GM12878 (cell line): ENCODE measurements at regions not wholly inside any gene's neighbourhood (a gene's known extent, or its start where the extent isn't known, plus 50 kb on each side); places are given as distances from the start of the nearest gene placed in this dataset.

Source experiments
- ATAC-seq: fragments of 200-7000 bp; cut with Tn5 transposase; 3 replicates; pipeline ENCODE4 v1.9.1; 2020; ENCODE audit warnings: mild to moderate bottlenecking, moderate library complexity
- BruUV-seq: library from RNA; stranded (reverse); fragments of 400-500 nt; replicated peaks from 2 replicates; lab custom pipeline; 2021; lab: Mats Ljungman, UMichigan
- CTCF ChIA-PET: fragments of 300-600 bp; sonication (Branson Sonifier 250); formaldehyde crosslinking; extraction: SDS; loops from one replicate; lab custom pipeline; 2021; ENCODE audit warnings: inconsistent platforms; lab: Yijun Ruan, JAX
- POLR2A ChIA-PET: fragments of 350-600 bp; formaldehyde crosslinking; extraction: SDS; loops from one replicate; lab custom pipeline; 2021; ENCODE audit warnings: inconsistent platforms; lab: Charles Lee
- RAD21 ChIA-PET: fragments of 300-600 bp; sonication (Branson Sonifier 250); formaldehyde crosslinking; loops from one replicate; lab custom pipeline; 2023; ENCODE audit warnings: antibody characterized with exemption; ENCODE audit not compliant: unreplicated experiment; lab: Charles Lee
- SMC1A ChIA-PET: fragments of 300-600 bp; sonication (Branson Sonifier 250); formaldehyde crosslinking; loops from one replicate; lab custom pipeline; 2023; ENCODE audit not compliant: unreplicated experiment, uncharacterized antibody; lab: Charles Lee
- DNase-seq: peaks from one replicate; pipeline ENCODE4 v3.0.0-alpha.2; 2011; ENCODE audit warnings: low read depth, low spot score
- FAIRE-seq: peaks from 3 replicates; lab custom pipeline; 2011; peaks lifted over from hg19 to GRCh38; lab: Jason Lieb, UNC
- H2AFZ ChIP-seq: 2 replicates; pipeline ENCODE4 v1.6.0; 2011; ENCODE audit warnings: low read depth, low read length, control low read depth; ENCODE audit not compliant: control insufficient read depth
- H3K27ac ChIP-seq: 2 replicates; pipeline ENCODE4 v1.5.1; 2011; ENCODE audit warnings: control low read depth; ENCODE audit not compliant: control insufficient read depth, insufficient read depth
- H3K27me3 ChIP-seq, 2 experiments: replicated peaks in 1 of 2; 2 replicates each; pipeline versions ENCODE4 v1.6.0 to v1.6.1; 2011; ENCODE audit warnings: low read length in 1 of 2; ENCODE audit not compliant: control insufficient read depth in 2 of 2, insufficient read depth in 2 of 2
- H3K36me3 ChIP-seq, 2 experiments: 2 replicates each; pipeline ENCODE4 v1.5.1; 2011; ENCODE audit warnings: low read length in 1 of 2; ENCODE audit not compliant: control insufficient read depth in 2 of 2, insufficient read depth in 2 of 2
- H3K4me1 ChIP-seq: 2 replicates; pipeline ENCODE4 v1.6.1; 2011; ENCODE audit warnings: mild to moderate bottlenecking, low read length, moderate library complexity, mixed read lengths; ENCODE audit not compliant: control insufficient read depth, insufficient read depth
- H3K4me2 ChIP-seq: 2 replicates; pipeline ENCODE4 v1.6.0; 2011; ENCODE audit warnings: control low read depth; ENCODE audit not compliant: control insufficient read depth, insufficient read depth
- H3K4me3 ChIP-seq: fragments of 200-600 bp; sonication (generic); 2 replicates; pipeline ENCODE4 v1.5.1; 2016
- H3K79me2 ChIP-seq: 2 replicates; pipeline ENCODE4 v1.6.0; 2011; ENCODE audit warnings: low read length; ENCODE audit not compliant: control insufficient read depth, insufficient read depth
- H3K9ac ChIP-seq: 2 replicates; pipeline ENCODE4 v1.8.0; 2011; ENCODE audit warnings: low read length, control low read depth, mixed read lengths; ENCODE audit not compliant: control insufficient read depth, insufficient read depth
- H3K9me3 ChIP-seq: replicated peaks from 3 replicates; pipeline ENCODE4 v1.5.1; 2011; ENCODE audit warnings: mild to moderate bottlenecking, low read length; ENCODE audit not compliant: control insufficient read depth, insufficient read depth
- H4K20me1 ChIP-seq: 2 replicates; pipeline ENCODE4 v1.6.0; 2011; ENCODE audit not compliant: control insufficient read depth, insufficient read depth
- CBFB ChIP-seq: IDR thresholded peaks from 2 replicates; pipeline ENCODE4 v1.6.1; 2016; ENCODE audit warnings: antibody characterized with exemption, low read depth
- CHD4 ChIP-seq: fragments of 200-600 bp; sonication (generic); IDR thresholded peaks from 2 replicates; pipeline ENCODE4 v1.6.1; 2016; ENCODE audit warnings: mild to moderate bottlenecking
- DPF2 ChIP-seq: fragments of 450-650 bp; IDR thresholded peaks from 2 replicates; pipeline ENCODE4 v1.6.1; 2017; ENCODE audit warnings: mild to moderate bottlenecking
- EP300 ChIP-seq, 2 experiments: fragments of 150-350 bp in 1 of 2; IDR thresholded peaks; 2 replicates each; pipeline ENCODE4 v1.6.1; 2011 to 2012; ENCODE audit warnings: low read depth in 2 of 2, low read length in 2 of 2, borderline replicate concordance in 1 of 2, improper control_type of control experiment in 1 of 2, inconsistent platforms in 1 of 2; ENCODE audit not compliant: control insufficient read depth in 1 of 2
- ESRRA ChIP-seq: IDR thresholded peaks from 2 replicates; pipeline ENCODE4 v1.6.1; 2012; ENCODE audit warnings: mild to moderate bottlenecking, low read length, improper control_type of control experiment
- MTA2 ChIP-seq: fragments of 450-650 bp; IDR thresholded peaks from 2 replicates; pipeline ENCODE4 v1.6.1; 2016; ENCODE audit warnings: low read depth, mild to moderate bottlenecking, moderate library complexity
- NFYB ChIP-seq: IDR thresholded peaks from 2 replicates; pipeline ENCODE4 v1.6.1; 2011; ENCODE audit warnings: low read depth, mild to moderate bottlenecking, low read length, improper control_type of control experiment, moderate library complexity; ENCODE audit not compliant: insufficient read depth
- SIN3A ChIP-seq: IDR thresholded peaks from 2 replicates; pipeline ENCODE4 v1.6.1; 2012; ENCODE audit warnings: low read depth, low read length, improper control_type of control experiment
- ZNF687 ChIP-seq: fragments of 450-650 bp; IDR thresholded peaks from 2 replicates; pipeline ENCODE4 v1.6.1; 2017; ENCODE audit warnings: mild to moderate bottlenecking, moderate library complexity
- ZSCAN29 ChIP-seq: fragments of 450-650 bp; IDR thresholded peaks from 2 replicates; pipeline ENCODE4 v1.6.1; 2017; ENCODE audit warnings: mild to moderate bottlenecking, moderate library complexity
- WGBS: methylation state at CpG from one replicate; pipeline ENCODE4 v1.1.6; 2016; ENCODE audit warnings: low lambda C conversion rate; ENCODE audit not compliant: insufficient replicate concordance, insufficient coverage; ENCODE audit errors: missing lambda C conversion rate; 5-methylcytosine and 5-hydroxymethylcytosine counted together
- in situ Hi-C: fragments of 300-500 bp; cut with MboI; formaldehyde crosslinking; loops from 9 replicates; pipeline ENCODE4 v1.14.3; 2018; ENCODE audit warnings: mixed read lengths
- intact Hi-C: fragments of 100-400 bp; cut with micrococcal nuclease; formaldehyde crosslinking; loops from one replicate; pipeline ENCODE4 v1.14.2; 2022; ENCODE audit not compliant: unreplicated experiment

- no peak overlapping the region for H3K9ac ChIP-seq
- FAIRE-seq (no peak), ATAC-seq (no peak), DNase-seq (no peak)
- H4K20me1 ChIP-seq: no peaks in the 10 kb centered on the region
- H3K4me3 ChIP-seq: no peak overlapping the region
- SMC1A ChIA-PET: interaction anchor here (1.7 kb wide), 1 partner anchor 15 kb away, joined by 5 read pairs; no protein-coding TSS in a partner anchor
- BruUV-seq: no TSS peak
- H3K27me3 ChIP-seq: no peaks in the 10 kb centered on the region
- no peaks in the 10 kb centered on the region for H3K9me3 ChIP-seq
- POLR2A ChIA-PET: no interaction called here
- RAD21 ChIA-PET: no interaction called here
- H2AFZ ChIP-seq: no peak overlapping the region
- in situ Hi-C loops (no loop called here), intact Hi-C loops (no loop called here)
- CTCF ChIA-PET: interaction anchor here (0.6 to 0.9 kb wide), 2 partner anchors 20 to 1383 kb away, joined by 3 read pairs; no protein-coding TSS in a partner anchor
- TF ChIP-seq ESRRA: no peak
- no peak for TF ChIP-seq DPF2
- no peak for TF ChIP-seq EP300 (IDR thresholded peaks at IDR 0.05; ENCODE audit: borderline replicate concordance in 1 of 2, control insufficient read depth in 1 of 2, low read depth in 2 of 2, low read length in 2 of 2)
- no peak for TF ChIP-seq CHD4
- no peak for TF ChIP-seq MTA2
- TF ChIP-seq ZSCAN29: no peak
- no peak for TF ChIP-seq NFYB
- H3K27ac ChIP-seq: no peak overlapping the region
- no peak overlapping the region for H3K4me2 ChIP-seq
- WGBS: 27% methylated on average over 5 of the region's 5 CpGs
- no peaks in the 10 kb centered on the region for H3K36me3 ChIP-seq
- no peaks in the 10 kb centered on the region for H3K4me1 ChIP-seq
- no peaks in the 10 kb centered on the region for H3K79me2 ChIP-seq
Measured at GRCh38 chr13:105643966-105644365, 891.5 kb downstream of the EFNB2 start.

GRCh38 chr13:105642511-105642958 is 892.9 kb downstream of the EFNB2 start:
- RAD21 ChIA-PET: no interaction called here
- no peak for TF ChIP-seq SIN3A
- no peak for TF ChIP-seq CBFB
- no peak for TF ChIP-seq CHD4
- TF ChIP-seq ZNF687: no peak
- TF ChIP-seq, all 136 proteins: peak for 0
- SMC1A ChIA-PET: interaction anchor here (0.6 kb wide), 1 partner anchor 135 kb away, joined by 3 read pairs; no protein-coding TSS in a partner anchor
- H3K27ac ChIP-seq: no peak overlapping the region
- no peaks in the 10 kb centered on the region for H3K27me3 ChIP-seq
- CTCF ChIA-PET: no interaction called here
- POLR2A ChIA-PET: interaction anchor here (0.7 kb wide), 1 partner anchor 75 kb away, joined by 3 read pairs; no protein-coding TSS in a partner anchor
- no peaks in the 10 kb centered on the region for H4K20me1 ChIP-seq
- no TSS peak for BruUV-seq
- no peak overlapping the region for H3K9ac ChIP-seq
- H3K9me3 ChIP-seq: no peaks in the 10 kb centered on the region
- no peak for DNase-seq
- no peaks in the 10 kb centered on the region for H3K79me2 ChIP-seq
- no peak for FAIRE-seq
- H2AFZ ChIP-seq: no peak overlapping the region
- no peak for ATAC-seq
- in situ Hi-C loops: no loop called here
- intact Hi-C loops: no loop called here
- H3K4me1 ChIP-seq: no peaks in the 10 kb centered on the region
- no peak overlapping the region for H3K4me2 ChIP-seq
- no peak overlapping the region for H3K4me3 ChIP-seq
- no peaks in the 10 kb centered on the region for H3K36me3 ChIP-seq
- 26% methylated on average over 8 of the region's 8 CpGs for WGBS
